Hepatocyte (in vitro differentiated cells): ENCODE measurements at regions not wholly inside any gene's neighbourhood (a gene's known extent, or its start where the extent isn't known, plus 50 kb on each side); places are given as distances from the start of the nearest gene placed in this dataset.

Experiments
- EZH2phosphoT487 ChIP-seq: fragments of 200-600 bp; sonication (generic); IDR thresholded peaks from one replicate; pipeline ENCODE4 v1.6.1; 2018; ENCODE audit warnings: antibody characterized with exemption, mild to moderate bottlenecking, low read depth, moderate library complexity; ENCODE audit not compliant: unreplicated experiment, severe bottlenecking
- TF ChIP-seq, protein P1 (sequence below): fragments of 200-600 bp; sonication (generic); IDR thresholded peaks from 2 replicates; pipeline ENCODE4 v1.5.1; 2016; ENCODE audit warnings: antibody characterized with exemption, mild to moderate bottlenecking; ENCODE audit not compliant: poor library complexity

- TF ChIP-seq, protein P1, sequence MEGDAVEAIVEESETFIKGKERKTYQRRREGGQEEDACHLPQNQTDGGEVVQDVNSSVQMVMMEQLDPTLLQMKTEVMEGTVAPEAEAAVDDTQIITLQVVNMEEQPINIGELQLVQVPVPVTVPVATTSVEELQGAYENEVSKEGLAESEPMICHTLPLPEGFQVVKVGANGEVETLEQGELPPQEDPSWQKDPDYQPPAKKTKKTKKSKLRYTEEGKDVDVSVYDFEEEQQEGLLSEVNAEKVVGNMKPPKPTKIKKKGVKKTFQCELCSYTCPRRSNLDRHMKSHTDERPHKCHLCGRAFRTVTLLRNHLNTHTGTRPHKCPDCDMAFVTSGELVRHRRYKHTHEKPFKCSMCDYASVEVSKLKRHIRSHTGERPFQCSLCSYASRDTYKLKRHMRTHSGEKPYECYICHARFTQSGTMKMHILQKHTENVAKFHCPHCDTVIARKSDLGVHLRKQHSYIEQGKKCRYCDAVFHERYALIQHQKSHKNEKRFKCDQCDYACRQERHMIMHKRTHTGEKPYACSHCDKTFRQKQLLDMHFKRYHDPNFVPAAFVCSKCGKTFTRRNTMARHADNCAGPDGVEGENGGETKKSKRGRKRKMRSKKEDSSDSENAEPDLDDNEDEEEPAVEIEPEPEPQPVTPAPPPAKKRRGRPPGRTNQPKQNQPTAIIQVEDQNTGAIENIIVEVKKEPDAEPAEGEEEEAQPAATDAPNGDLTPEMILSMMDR, result no peak
- no peak for TF ChIP-seq EZH2phosphoT487
Observed at GRCh38 chr5:113654828-113655227, 141.3 kb downstream of the YTHDC2 start.
